ENCODE measurements at regions not wholly inside any gene's neighbourhood (a gene's known extent, or its start where the extent isn't known, plus 50 kb on each side); places are given as distances from the start of the nearest gene placed in this dataset.

DNA sequence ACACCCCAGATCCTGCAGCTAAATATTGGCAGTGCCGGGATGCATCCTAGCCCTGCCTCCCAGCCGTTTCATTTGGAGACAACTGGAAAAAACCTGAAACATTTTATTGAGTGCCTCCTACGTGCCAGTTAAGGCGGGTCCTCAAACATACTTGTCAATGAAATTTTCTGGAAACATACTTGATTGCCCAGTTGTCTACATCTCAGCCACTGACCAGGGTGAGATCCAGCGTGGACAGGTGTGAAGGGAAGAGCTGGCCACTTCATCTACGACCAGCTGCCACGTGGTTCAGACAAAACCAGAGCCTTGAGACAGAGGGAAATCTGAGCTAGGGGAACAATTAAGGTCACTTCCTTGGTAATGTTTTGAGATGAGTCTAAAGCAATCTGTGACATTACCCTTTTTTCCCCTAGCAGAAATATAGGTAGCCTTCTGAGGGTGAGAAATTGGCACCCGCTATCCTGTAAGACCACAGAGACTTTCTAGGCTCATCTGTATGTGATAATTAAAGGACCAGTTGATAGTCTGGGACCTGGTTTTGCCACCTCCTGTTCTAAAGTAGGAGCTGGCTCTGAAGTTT, 116.3 kb upstream of the MTHFD1L start:
- no peaks in the 10 kb centered on the region for H3K36me3 Mint-ChIP-seq
- no peak overlapping the region for H3K27ac Mint-ChIP-seq
- TF ChIP-seq CTCF (IDR thresholded peaks at IDR 0.05), result no peak
- no peak overlapping the region for H3K4me3 Mint-ChIP-seq
- Histone ChIP-seq H3K36me3 (ENCODE audit: control insufficient read depth, insufficient read depth, low read length) (no peaks in the 10 kb centered on the region), H3K4me1 (ENCODE audit: control insufficient read depth, insufficient read depth, low read length) (no peaks in the 10 kb centered on the region), H3K27ac (ENCODE audit: low read length) (no peak overlapping the region), H3K9me3 (ENCODE audit: control insufficient read depth, insufficient read depth, low read length) (no peaks in the 10 kb centered on the region), H3K4me3 (ENCODE audit: low read length) (no peak overlapping the region), H3K27me3 (ENCODE audit: control insufficient read depth, insufficient read depth, low read length) (no peaks in the 10 kb centered on the region)
- no peak for ATAC-seq
- no peaks in the 10 kb centered on the region for H3K9me3 Mint-ChIP-seq
- WGBS (ENCODE audit: insufficient coverage), result 76% methylated on average over 8 of the region's 8 CpGs
- intact Hi-C loops (cut with micrococcal nuclease), result no loop called here
- peaks cover 0 to 17% of the 10 kb centered on the region in 2 donors for H3K4me1 Mint-ChIP-seq
- peaks cover 3 to 12% of the 10 kb centered on the region in 2 donors for H3K27me3 Mint-ChIP-seq (ENCODE audit: low read depth in 2 of 2)
- DNase-seq, result no peak

GRCh38 chr6:150751296-150751695, 114.2 kb upstream of the MTHFD1L start:
- Mint-ChIP-seq H3K36me3 (no peaks in the 10 kb centered on the region), H3K27ac (no peak overlapping the region), H3K27me3 (ENCODE audit: low read depth in 2 of 2) (peaks cover 3 to 4% of the 10 kb centered on the region in 2 donors), H3K9me3 (no peaks in the 10 kb centered on the region), H3K4me3 (no peak overlapping the region), H3K4me1 (peaks cover 0 to 17% of the 10 kb centered on the region in 2 donors)
- no peak for TF ChIP-seq CTCF (IDR thresholded peaks at IDR 0.05)
- intact Hi-C loops (cut with micrococcal nuclease), result no loop called here
- DNase-seq (no peak), ATAC-seq (no peak)
- Histone ChIP-seq H3K27me3 (ENCODE audit: control insufficient read depth, insufficient read depth, low read length) (no peaks in the 10 kb centered on the region), H3K4me3 (ENCODE audit: low read length) (no peak overlapping the region), H3K27ac (ENCODE audit: low read length) (no peak overlapping the region), H3K4me1 (ENCODE audit: control insufficient read depth, insufficient read depth, low read length) (no peaks in the 10 kb centered on the region), H3K9me3 (ENCODE audit: control insufficient read depth, insufficient read depth, low read length) (no peaks in the 10 kb centered on the region), H3K36me3 (ENCODE audit: control insufficient read depth, insufficient read depth, low read length) (no peaks in the 10 kb centered on the region)
- WGBS (ENCODE audit: insufficient coverage), result 93% methylated on average over 2 of the region's 3 CpGs

DNA sequence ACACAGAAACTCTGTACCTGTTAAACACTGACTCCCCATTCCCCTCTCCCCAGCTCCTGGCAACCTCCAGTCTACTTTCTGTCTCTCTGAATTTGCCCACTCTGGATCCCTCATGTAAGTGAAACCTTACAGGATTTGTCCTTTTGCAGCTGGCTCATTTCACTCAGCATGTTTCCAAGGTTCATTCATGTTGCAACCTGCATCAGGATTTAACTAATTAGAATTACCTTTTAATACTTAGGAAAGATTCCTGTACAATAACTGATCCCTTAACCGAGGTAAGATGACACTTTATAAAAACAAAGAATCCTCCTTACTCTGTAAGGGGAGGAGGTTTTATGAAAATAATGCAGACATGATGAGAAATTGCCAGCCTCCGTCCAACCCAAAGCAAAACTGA, 113.1 kb upstream of the MTHFD1L start:
- Histone ChIP-seq H3K4me3 (ENCODE audit: low read length) (no peak overlapping the region), H3K27ac (ENCODE audit: low read length) (no peak overlapping the region), H3K9me3 (ENCODE audit: control insufficient read depth, insufficient read depth, low read length) (no peaks in the 10 kb centered on the region), H3K27me3 (ENCODE audit: control insufficient read depth, insufficient read depth, low read length) (no peaks in the 10 kb centered on the region), H3K4me1 (ENCODE audit: control insufficient read depth, insufficient read depth, low read length) (no peaks in the 10 kb centered on the region), H3K36me3 (ENCODE audit: control insufficient read depth, insufficient read depth, low read length) (no peaks in the 10 kb centered on the region)
- Mint-ChIP-seq H3K27ac (no peak overlapping the region), H3K27me3 (ENCODE audit: low read depth in 2 of 2) (peaks cover 0 to 4% of the 10 kb centered on the region in 2 donors), H3K4me1 (peaks cover 0 to 7% of the 10 kb centered on the region in 2 donors), H3K9me3 (no peaks in the 10 kb centered on the region), H3K4me3 (no peak overlapping the region), H3K36me3 (no peaks in the 10 kb centered on the region)
- no peak for DNase-seq
- 94% methylated on average over 1 of the region's 2 CpGs for WGBS (ENCODE audit: insufficient coverage)
- TF ChIP-seq CTCF (IDR thresholded peaks at IDR 0.05), result no peak
- intact Hi-C loops (cut with micrococcal nuclease), result no loop called here
- no peak for ATAC-seq

Data from natural killer cell (primary cell).